Transverse colon (tissue), 4 donors: ENCODE measurements at regions not wholly inside any gene's neighbourhood (a gene's known extent, or its start where the extent isn't known, plus 50 kb on each side); places are given as distances from the start of the nearest gene placed in this dataset.

Experiments used
- EP300 ChIP-seq: sonication (generic); formaldehyde crosslinking; IDR thresholded peaks from one replicate; pipeline ENCODE4 v1.6.1; 2017; ENCODE audit warnings: antibody characterized with exemption, low read depth
- POLR2A ChIP-seq: fragments of 450-650 bp; IDR thresholded peaks from one replicate; pipeline ENCODE4 v1.6.1; 2016; ENCODE audit warnings: antibody characterized with exemption, mild to moderate bottlenecking, moderate library complexity
- POLR2AphosphoS5 ChIP-seq, 3 donors: sonication (generic); formaldehyde crosslinking; IDR thresholded peaks; one replicate each; pipeline ENCODE4 v1.6.1; 2016; ENCODE audit warnings: antibody characterized with exemption in 3 of 3
- TF ChIP-seq, protein P1 (sequence below), 5 experiments: fragments of 200-600 bp in 3 of 5; fragments of 450-650 bp in 2 of 5; sonication (generic) in 3 of 5; IDR thresholded peaks; 1 replicate in 2 of 5; 2 replicates in 3 of 5; pipeline ENCODE4 v1.5.1; 2016 to 2017; ENCODE audit warnings: antibody characterized with exemption in 5 of 5, inconsistent platforms in 3 of 5, mild to moderate bottlenecking in 2 of 5, moderate library complexity in 1 of 5

GRCh38 chr11:80355251-80355650, 914.4 kb upstream of the TENM4 start:
- TF ChIP-seq POLR2AphosphoS5 (IDR thresholded peaks at IDR 0.05): no peak
- TF ChIP-seq, protein P1, sequence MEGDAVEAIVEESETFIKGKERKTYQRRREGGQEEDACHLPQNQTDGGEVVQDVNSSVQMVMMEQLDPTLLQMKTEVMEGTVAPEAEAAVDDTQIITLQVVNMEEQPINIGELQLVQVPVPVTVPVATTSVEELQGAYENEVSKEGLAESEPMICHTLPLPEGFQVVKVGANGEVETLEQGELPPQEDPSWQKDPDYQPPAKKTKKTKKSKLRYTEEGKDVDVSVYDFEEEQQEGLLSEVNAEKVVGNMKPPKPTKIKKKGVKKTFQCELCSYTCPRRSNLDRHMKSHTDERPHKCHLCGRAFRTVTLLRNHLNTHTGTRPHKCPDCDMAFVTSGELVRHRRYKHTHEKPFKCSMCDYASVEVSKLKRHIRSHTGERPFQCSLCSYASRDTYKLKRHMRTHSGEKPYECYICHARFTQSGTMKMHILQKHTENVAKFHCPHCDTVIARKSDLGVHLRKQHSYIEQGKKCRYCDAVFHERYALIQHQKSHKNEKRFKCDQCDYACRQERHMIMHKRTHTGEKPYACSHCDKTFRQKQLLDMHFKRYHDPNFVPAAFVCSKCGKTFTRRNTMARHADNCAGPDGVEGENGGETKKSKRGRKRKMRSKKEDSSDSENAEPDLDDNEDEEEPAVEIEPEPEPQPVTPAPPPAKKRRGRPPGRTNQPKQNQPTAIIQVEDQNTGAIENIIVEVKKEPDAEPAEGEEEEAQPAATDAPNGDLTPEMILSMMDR (IDR thresholded peaks at IDR 0.05): no peak
- no peak for TF ChIP-seq POLR2A
- TF ChIP-seq EP300: no peak
